ENCODE measurements at regions not wholly inside any gene's neighbourhood (a gene's known extent, or its start where the extent isn't known, plus 50 kb on each side); places are given as distances from the start of the nearest gene placed in this dataset.

GRCh38 chr22:19605508-19606331 lies 81.5 kb upstream of the CLDN5 start:
- no peaks in the 10 kb centered on the region for H3K9me3 ChIP-seq (ENCODE audit: control extremely low read depth in 1 of 3, control insufficient read depth in 2 of 3, insufficient read depth in 1 of 3, low read length in 2 of 3)
- ATAC-seq (ENCODE audit: low read depth) (no peak), DNase-seq (no peak)
- no peak overlapping the region for H3K4me2 ChIP-seq (replicated peaks; ENCODE audit: low read depth, low read length, poor library complexity, severe bottlenecking)
- H3K4me1 ChIP-seq (ENCODE audit: control insufficient read depth in 2 of 2, insufficient read depth in 2 of 2, low read length in 2 of 2) = peaks cover 0 to 8% of the 10 kb centered on the region in 2 donors
- no peaks in the 10 kb centered on the region for H3K4me1 Mint-ChIP-seq
- H3K9ac ChIP-seq (ENCODE audit: low read length) = no peak overlapping the region
- no peak overlapping the region for H2AFZ ChIP-seq (ENCODE audit: insufficient read depth, low read depth, low read length, poor library complexity, severe bottlenecking)
- TF ChIP-seq CTCF (IDR thresholded peaks at IDR 0.05) = no peak
- no peak for TF ChIP-seq EZH2 (IDR thresholded peaks at IDR 0.05; ENCODE audit: borderline replicate concordance, insufficient read depth, low read depth, low read length, poor library complexity, severe bottlenecking)
- no peaks in the 10 kb centered on the region for H4K20me1 ChIP-seq (ENCODE audit: control insufficient read depth, insufficient read depth, low read length, poor library complexity, severe bottlenecking)
- no peak overlapping the region for H3K4me3 Mint-ChIP-seq
- ChIA-PET POLR2A (no interaction called here), CTCF (interaction anchor here (1.0 kb wide), 1 partner anchor 24 kb away, joined by 4 read pairs; no protein-coding TSS in a partner anchor)
- 82% methylated on average over 22 of the region's 28 CpGs for WGBS (ENCODE audit: insufficient coverage)
- H3K9me3 Mint-ChIP-seq (ENCODE audit: insufficient read depth) = no peaks in the 10 kb centered on the region
- H3K27ac Mint-ChIP-seq = no peak overlapping the region
- H3K79me2 ChIP-seq (ENCODE audit: control insufficient read depth, insufficient read depth, low read length) = no peaks in the 10 kb centered on the region
- intact Hi-C loops (cut with micrococcal nuclease) = no loop called here
- H3K27me3 ChIP-seq (replicated peaks in 1 of 4; ENCODE audit: control extremely low read depth in 1 of 4, control insufficient read depth in 3 of 4, insufficient read depth in 4 of 4, low read length in 3 of 4) = peaks cover 0 to 18% (median 7%) of the 10 kb centered on the region in 4 experiments
- H3K36me3 ChIP-seq (replicated peaks in 1 of 2; ENCODE audit: control extremely low read depth in 1 of 2, control insufficient read depth in 1 of 2, extremely low read depth in 1 of 2, insufficient read depth in 2 of 2, low read length in 1 of 2) = no peaks in the 10 kb centered on the region
- H3K27ac ChIP-seq (ENCODE audit: low read length in 2 of 2) = no peak overlapping the region
- H3K4me3 ChIP-seq (ENCODE audit: control extremely low read depth in 1 of 5, extremely low read depth in 1 of 5, insufficient read depth in 1 of 5, low read depth in 2 of 5, low read length in 4 of 5) = no peak overlapping the region
- peaks cover 21% of the 10 kb centered on the region for H3K27me3 Mint-ChIP-seq
